SK-N-MC (cell line): ENCODE measurements at regions not wholly inside any gene's neighbourhood (a gene's known extent, or its start where the extent isn't known, plus 50 kb on each side); places are given as distances from the start of the nearest gene placed in this dataset.

Experiments
- EZH2 ChIP-seq: fragments of 200-600 bp; sonication (generic); IDR thresholded peaks from one replicate; pipeline ENCODE4 v1.6.1; 2017; ENCODE audit warnings: antibody characterized with exemption
- POLR2AphosphoS5 ChIP-seq: IDR thresholded peaks from 2 replicates; pipeline ENCODE4 v1.6.1; 2012; ENCODE audit warnings: mild to moderate bottlenecking, low read depth, low read length, borderline replicate concordance

DNA sequence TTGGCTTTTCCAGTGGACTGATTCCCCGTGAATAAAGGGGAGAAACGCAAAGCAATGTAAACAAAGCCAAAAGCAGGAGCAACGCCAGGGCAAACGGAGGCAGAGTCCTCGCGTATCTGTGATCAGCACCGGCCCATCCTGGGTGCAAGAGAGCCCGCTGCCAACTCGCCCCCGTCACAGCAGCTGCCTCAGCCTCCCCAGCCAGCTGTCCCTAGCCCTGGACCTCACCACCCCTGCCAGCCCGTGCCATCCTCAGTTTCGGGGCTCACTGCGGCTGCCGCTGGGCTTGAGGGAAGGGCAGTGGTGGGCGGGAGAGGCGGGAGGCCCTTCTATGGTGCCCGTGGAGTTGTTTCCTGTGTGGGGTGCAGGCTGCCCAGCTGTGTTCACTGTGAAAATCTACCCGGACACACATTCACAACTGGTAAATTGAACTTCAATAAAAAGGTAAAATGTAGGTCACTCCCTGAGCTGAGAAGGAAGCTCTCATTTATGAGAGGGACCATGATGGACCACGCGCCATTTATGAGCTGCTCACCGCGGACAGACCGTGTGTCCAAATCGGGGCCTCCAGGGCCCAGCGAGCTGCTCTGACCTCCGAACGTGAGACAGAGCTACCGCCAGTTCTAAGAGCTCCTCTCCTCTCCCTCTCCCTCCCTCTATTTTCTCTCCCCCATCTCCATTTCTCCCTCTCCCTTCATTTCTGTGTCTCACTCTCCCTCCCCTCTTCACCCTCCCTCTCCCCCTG lies 330.5 kb upstream of the SFSWAP start:
- TF ChIP-seq EZH2, result no peak
- no peak for TF ChIP-seq POLR2AphosphoS5
